Left ventricle myocardium inferior (tissue), 1 donor: ENCODE measurements at regions not wholly inside any gene's neighbourhood (a gene's known extent, or its start where the extent isn't known, plus 50 kb on each side); places are given as distances from the start of the nearest gene placed in this dataset.

Experiments used
- DNase-seq: peaks from one replicate; pipeline ENCODE4 v3.0.0-alpha.2; 2020
- H3K27ac ChIP-seq: fragments of 200-600 bp; replicated peaks from 2 replicates; pipeline ENCODE4 v1.8.0; 2021
- H3K27me3 ChIP-seq: fragments of 200-600 bp; 2 replicates; pipeline ENCODE4 v1.8.0; 2021; ENCODE audit warnings: low read depth
- H3K36me3 ChIP-seq: fragments of 200-600 bp; 2 replicates; pipeline ENCODE4 v1.8.0; 2021
- H3K4me1 ChIP-seq: fragments of 200-600 bp; 2 replicates; pipeline ENCODE4 v1.8.0; 2021
- H3K4me3 ChIP-seq: fragments of 200-600 bp; 2 replicates; pipeline ENCODE4 v1.8.0; 2021; ENCODE audit warnings: mild to moderate bottlenecking, moderate library complexity
- H3K9me3 ChIP-seq: fragments of 200-600 bp; replicated peaks from 2 replicates; pipeline ENCODE4 v1.8.0; 2021
- CTCF ChIP-seq: fragments of 200-600 bp; IDR thresholded peaks from 2 replicates; pipeline ENCODE4 v1.8.0; 2021; ENCODE audit warnings: antibody characterized with exemption, mild to moderate bottlenecking, borderline replicate concordance
- intact Hi-C: fragments of 100-400 bp; cut with micrococcal nuclease; formaldehyde crosslinking; loops from one replicate; pipeline ENCODE4 v1.11.0; 2022
- donor health status: DM: no; HTN: yes; CAD: no; lungs with severe emphysema.

GRCh38 chr5:164352695-164353094 lies 847.3 kb downstream of the MAT2B start:
- TF ChIP-seq CTCF = no peak
- Histone ChIP-seq H3K4me3 (no peak overlapping the region), H3K36me3 (no peaks in the 10 kb centered on the region), H3K4me1 (no peaks in the 10 kb centered on the region), H3K9me3 (no peaks in the 10 kb centered on the region), H3K27ac (no peak overlapping the region), H3K27me3 (peaks cover 5% of the 10 kb centered on the region)
- intact Hi-C loops = no loop called here
- no peak for DNase-seq

- Histone ChIP-seq H3K27me3 (peaks cover 5% of the 10 kb centered on the region), H3K4me1 (no peaks in the 10 kb centered on the region), H3K4me3 (no peak overlapping the region), H3K9me3 (no peaks in the 10 kb centered on the region), H3K27ac (no peak overlapping the region), H3K36me3 (no peaks in the 10 kb centered on the region)
- DNase-seq = no peak
- intact Hi-C loops = no loop called here
- no peak for TF ChIP-seq CTCF
Observed at GRCh38 chr5:164353155-164353554, 847.7 kb downstream of the MAT2B start.

GRCh38 chr5:164354139-164354751 lies 848.8 kb downstream of the MAT2B start:
- H3K27ac ChIP-seq = no peak overlapping the region
- peaks cover 5% of the 10 kb centered on the region for H3K27me3 ChIP-seq
- H3K9me3 ChIP-seq = no peaks in the 10 kb centered on the region
- no peak overlapping the region for H3K4me3 ChIP-seq
- DNase-seq = no peak
- no peak for TF ChIP-seq CTCF
- no peaks in the 10 kb centered on the region for H3K36me3 ChIP-seq
- no peaks in the 10 kb centered on the region for H3K4me1 ChIP-seq
- intact Hi-C loops = no loop called here

- intact Hi-C loops = no loop called here
- H3K9me3 ChIP-seq = no peaks in the 10 kb centered on the region
- no peaks in the 10 kb centered on the region for H3K36me3 ChIP-seq
- no peak for DNase-seq
- H3K4me3 ChIP-seq = no peak overlapping the region
- no peak overlapping the region for H3K27ac ChIP-seq
- peaks cover 3% of the 10 kb centered on the region for H3K27me3 ChIP-seq
- TF ChIP-seq CTCF = no peak
- no peaks in the 10 kb centered on the region for H3K4me1 ChIP-seq
Observed at GRCh38 chr5:164355267-164355830, 849.9 kb downstream of the MAT2B start.

- TF ChIP-seq CTCF = no peak
- no peak overlapping the region for H3K4me3 ChIP-seq
- intact Hi-C loops = no loop called here
- no peaks in the 10 kb centered on the region for H3K36me3 ChIP-seq
- DNase-seq = no peak
- H3K9me3 ChIP-seq = no peaks in the 10 kb centered on the region
- no peaks in the 10 kb centered on the region for H3K4me1 ChIP-seq
- H3K27ac ChIP-seq = no peak overlapping the region
- no peaks in the 10 kb centered on the region for H3K27me3 ChIP-seq
Observed at GRCh38 chr5:164356790-164357189, 851.4 kb downstream of the MAT2B start.
